ENCODE measurements at regions not wholly inside any gene's neighbourhood (a gene's known extent, or its start where the extent isn't known, plus 50 kb on each side); places are given as distances from the start of the nearest gene placed in this dataset.

- TF ChIP-seq, protein P1, sequence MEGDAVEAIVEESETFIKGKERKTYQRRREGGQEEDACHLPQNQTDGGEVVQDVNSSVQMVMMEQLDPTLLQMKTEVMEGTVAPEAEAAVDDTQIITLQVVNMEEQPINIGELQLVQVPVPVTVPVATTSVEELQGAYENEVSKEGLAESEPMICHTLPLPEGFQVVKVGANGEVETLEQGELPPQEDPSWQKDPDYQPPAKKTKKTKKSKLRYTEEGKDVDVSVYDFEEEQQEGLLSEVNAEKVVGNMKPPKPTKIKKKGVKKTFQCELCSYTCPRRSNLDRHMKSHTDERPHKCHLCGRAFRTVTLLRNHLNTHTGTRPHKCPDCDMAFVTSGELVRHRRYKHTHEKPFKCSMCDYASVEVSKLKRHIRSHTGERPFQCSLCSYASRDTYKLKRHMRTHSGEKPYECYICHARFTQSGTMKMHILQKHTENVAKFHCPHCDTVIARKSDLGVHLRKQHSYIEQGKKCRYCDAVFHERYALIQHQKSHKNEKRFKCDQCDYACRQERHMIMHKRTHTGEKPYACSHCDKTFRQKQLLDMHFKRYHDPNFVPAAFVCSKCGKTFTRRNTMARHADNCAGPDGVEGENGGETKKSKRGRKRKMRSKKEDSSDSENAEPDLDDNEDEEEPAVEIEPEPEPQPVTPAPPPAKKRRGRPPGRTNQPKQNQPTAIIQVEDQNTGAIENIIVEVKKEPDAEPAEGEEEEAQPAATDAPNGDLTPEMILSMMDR (IDR thresholded peaks at IDR 0.05; ENCODE audit: insufficient read depth, low read length, poor library complexity, severe bottlenecking), result no peak
- TF ChIP-seq EZH2phosphoT487 (conservative IDR thresholded peaks at IDR 0.05; ENCODE audit: low read length), result no peak
Observed at GRCh38 chr4:19368800-19369199, 882.9 kb upstream of the SLIT2 start.

All from SU-DHL-6 (cell line).